NAMALWA (cell line): ENCODE measurements at regions not wholly inside any gene's neighbourhood (a gene's known extent, or its start where the extent isn't known, plus 50 kb on each side); places are given as distances from the start of the nearest gene placed in this dataset.
"Not testable (repeated sequence)": the region's sequence is repeated elsewhere in the genome, so short reads cannot be mapped to it uniquely, and the experiment has no call there.

Source experiments
- DNase-seq: peaks from one replicate; pipeline ENCODE4 v3.0.0-alpha.2; 2015; ENCODE audit warnings: low spot score

GRCh38 chr6:9307786-9308185 lies 872.4 kb upstream of the SLC35B3 start:
- no peak for DNase-seq

DNA sequence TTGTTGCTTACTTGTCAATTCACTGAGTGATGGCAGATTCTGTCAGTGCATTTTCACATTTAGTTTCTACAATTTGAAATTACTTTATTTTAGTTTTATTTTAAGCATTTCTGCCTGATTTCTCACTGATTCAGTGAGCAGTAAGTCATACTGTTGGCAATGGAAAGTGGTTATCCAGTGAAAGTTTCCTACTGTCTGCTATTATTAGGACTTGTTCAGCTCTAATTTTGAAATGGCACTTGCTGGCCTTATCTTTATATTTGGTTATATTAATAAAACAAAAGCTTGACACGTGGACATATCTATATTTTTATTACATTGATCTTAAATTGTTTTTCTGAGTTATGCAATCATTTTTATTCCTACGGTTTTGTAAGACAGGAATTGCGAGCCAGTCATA lies 871.8 kb upstream of the SLC35B3 start:
- no peak for DNase-seq

GRCh38 chr6:9295644-9296043 lies 860.3 kb upstream of the SLC35B3 start:
- DNase-seq = no peak

DNA sequence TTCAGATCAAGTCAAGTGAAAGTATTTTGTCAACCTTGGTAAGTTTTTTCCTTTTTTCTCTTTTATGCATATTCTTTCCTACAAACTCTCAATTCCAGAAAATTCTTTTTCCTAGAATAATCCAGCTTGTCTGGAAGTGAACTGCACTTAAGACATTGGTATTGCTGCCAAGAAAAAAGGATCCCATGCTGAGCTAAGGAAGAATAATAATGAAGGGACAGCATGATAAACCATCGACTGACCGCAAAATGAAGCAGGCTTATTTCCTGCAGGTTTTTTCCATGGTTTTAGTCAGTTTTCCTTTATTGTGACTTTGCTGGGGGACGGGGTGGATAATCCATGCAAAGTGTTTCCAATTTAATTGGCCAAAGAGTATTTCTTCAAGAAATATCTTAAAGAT lies 857.6 kb upstream of the SLC35B3 start:
- DNase-seq = no peak

- DNase-seq = not testable (repeated sequence)
Measured at GRCh38 chr6:9290342-9290741, 855.0 kb upstream of the SLC35B3 start.

DNA sequence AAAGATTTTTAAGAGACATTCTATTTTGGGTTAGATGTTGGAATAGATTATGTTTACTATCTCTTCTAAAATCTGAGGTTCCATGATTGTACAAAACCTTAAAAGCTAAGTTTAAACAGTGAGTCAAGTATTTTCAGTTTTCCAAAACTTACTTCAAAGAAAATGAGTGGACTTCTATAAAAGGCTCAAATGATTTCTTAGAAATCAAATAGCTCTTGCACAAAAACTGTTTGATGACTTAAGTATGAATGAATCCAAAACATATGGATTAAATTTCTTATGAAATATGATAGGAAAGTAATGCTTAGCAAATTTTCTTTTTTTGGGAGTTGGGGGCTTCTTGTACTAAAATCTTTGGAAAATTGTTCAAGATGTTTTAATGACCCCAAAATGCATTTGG lies 837.3 kb upstream of the SLC35B3 start:
- DNase-seq = no peak

DNA sequence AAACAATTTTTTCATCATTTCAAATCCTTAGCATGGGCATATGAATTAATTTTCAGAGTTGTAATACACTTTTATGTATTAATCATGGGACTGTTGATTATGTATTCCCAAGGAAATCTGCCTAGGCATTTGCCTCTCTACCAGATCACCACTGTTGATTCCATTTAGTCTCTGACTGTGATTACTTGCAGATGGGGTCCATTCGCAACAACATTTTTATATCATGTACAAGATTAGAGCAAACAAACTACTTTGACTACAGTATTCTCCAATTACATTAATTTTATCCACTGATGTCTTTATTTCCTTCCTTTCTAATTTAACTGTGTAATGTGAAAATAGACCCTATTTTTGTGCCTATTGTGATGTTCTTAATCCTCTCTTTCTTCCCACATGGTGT lies 831.4 kb upstream of the SLC35B3 start:
- no peak for DNase-seq

GRCh38 chr6:9257215-9257614 lies 821.9 kb upstream of the SLC35B3 start:
- DNase-seq = no peak

DNA sequence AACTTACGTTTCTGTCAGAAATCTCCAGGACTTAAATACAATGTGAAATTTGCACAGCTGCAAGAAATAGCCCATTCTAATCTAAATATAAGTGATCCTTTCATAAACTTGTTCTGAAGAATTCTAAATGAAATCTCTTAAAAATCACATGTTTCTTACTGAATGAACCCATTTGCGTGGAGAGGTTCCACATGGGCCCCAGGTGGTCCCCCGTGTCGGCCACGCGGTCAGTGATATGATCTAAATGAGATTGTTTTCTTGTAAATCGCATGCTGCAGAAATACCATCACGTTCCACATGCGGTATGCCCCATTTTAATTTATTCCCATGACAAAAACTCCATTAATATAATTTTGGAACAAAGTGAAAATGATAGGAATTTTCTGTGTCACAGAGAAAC lies 818.9 kb upstream of the SLC35B3 start:
- no peak for DNase-seq

- no peak for DNase-seq
Measured at GRCh38 chr6:9252799-9253198, 817.5 kb upstream of the SLC35B3 start.

DNA sequence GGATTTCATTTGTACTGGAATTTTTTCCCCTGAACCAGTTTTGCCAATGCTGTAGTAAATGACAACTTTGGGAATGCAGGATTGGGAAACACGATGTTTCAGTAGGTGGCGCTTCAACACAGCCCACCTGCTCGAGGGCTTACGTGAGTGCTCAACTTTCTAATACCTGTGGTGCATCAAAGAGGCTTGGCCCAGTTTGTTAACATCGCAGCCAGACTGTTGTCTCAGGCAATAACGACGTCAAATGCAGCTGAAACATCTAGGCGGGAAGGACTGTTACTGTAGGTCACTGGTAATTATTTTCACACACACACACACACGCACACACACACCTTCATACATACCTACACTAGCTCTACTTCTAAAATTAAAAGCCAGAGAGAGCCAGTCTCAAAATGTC lies 815.5 kb upstream of the SLC35B3 start:
- peak; percentile 10 for DNase-seq

DNA sequence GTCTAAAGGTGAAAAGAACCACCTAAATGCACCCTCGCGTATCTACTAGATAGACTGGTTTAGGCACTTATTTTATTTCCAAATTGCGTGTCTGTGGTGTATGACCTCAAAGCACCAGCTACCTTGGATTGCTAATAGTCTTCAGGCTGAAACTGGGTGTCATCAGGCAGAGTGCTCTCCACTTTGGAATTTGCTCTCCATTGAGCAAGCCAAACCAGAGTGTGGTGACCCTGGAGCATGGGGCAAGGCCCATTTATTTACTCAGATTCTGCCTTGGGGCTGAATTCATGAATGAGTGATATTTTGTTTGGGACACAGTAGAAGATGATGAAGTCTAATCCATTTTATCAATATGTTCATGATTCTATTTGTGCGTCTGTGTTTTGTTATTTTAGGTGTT lies 812.8 kb upstream of the SLC35B3 start:
- DNase-seq = no peak

- no peak for DNase-seq
Measured at GRCh38 chr6:9240861-9241260, 805.5 kb upstream of the SLC35B3 start.

DNA sequence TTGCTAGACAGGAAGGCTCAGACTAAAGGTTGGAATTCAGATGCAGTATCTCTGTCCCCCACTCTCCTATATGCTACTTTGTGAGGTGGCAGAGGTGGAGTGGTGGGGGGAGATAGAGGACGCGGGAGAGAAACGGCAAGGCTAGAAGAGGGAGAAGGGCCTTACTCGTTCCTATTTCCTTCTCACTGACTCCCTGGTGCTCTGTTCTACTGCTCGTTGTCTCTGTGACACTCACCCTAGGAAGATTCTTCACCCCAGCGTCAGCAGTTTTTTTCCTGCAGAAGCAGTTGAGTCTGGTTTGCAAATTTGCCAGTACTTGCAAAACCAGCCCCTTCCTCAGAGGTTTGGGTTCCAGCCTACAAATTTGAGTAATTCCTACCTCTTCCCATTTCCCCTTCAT lies 801.1 kb upstream of the SLC35B3 start:
- no peak for DNase-seq

DNA sequence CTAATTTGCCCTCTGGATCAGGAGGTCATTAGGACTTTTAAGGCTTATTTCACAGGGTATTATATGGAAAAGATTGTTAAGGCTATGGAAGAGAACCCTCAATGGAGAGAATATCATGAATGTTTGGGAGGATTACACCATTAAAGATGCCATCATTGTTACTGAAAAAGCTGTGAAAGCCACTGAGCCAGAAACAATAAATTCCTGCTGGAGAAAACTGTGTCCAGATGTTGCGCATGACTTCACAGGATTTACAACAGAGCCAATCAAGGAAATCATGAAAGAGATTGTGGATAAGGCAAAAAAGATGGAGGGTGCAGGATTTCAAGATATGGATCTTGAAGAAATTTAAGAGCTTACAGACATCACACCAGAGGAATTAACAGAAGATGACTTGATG lies 798.3 kb upstream of the SLC35B3 start:
- DNase-seq = no peak

GRCh38 chr6:9233226-9233625 lies 797.9 kb upstream of the SLC35B3 start:
- DNase-seq = no peak

DNA sequence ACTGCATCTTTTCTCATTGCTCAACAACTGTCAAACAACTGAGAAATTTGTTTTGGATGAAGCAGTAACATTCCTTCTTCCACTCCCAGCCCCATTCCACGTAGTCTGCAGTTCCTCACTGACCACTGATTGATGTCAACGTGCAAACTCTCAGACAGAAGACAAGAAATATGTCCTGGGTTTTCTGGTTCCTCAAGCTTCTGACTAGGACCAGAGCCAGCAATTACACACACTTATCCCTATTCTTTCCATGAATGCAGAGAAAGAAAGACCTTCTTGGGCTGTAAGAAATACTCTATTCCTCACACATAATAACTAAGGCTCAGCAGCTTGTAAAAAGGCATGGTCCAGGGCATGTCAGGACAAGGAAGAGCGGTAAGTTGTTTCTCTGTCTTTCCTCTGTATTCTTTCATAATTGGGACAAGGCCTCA lies 790.1 kb upstream of the SLC35B3 start:
- DNase-seq = no peak

DNA sequence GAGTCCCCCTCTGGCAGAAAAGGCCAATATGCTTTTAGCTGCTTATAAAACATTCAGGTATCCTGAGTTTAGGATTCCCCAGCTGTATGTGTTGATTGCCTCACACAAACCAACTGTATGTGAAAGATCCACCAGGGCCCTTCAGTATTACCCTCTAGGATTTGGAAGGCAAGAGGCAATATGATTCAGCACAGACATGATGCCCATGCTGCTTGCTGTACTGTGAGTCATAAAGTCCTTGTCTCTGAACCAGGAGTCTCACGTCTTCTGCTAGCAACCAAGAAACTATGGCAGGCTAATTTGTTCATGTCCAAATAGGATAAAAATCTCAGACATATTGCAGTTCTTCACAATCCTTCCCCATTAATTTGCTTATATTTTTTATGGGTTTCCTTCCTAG lies 789.2 kb upstream of the SLC35B3 start:
- DNase-seq = no peak

DNA sequence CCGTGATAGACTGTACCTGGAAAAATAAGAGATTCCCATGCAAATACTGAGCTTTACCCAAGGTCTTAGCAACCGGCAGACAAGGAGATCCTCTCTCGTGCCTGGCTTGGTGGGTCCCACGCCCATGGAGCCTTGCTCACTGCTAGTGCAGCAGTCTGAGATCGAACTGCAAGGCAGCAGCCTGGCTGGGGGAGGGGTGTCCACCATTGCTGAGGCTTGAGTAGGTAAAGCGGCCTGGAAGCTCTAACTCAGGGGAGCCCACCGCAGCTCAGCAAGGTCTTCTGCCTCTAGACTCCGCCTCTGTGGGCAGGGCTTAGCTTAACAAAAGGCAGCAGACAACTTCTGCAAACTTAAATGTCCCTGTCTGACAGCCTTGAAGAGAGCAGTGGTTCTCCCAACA lies 778.4 kb upstream of the SLC35B3 start:
- not testable (repeated sequence) for DNase-seq

DNA sequence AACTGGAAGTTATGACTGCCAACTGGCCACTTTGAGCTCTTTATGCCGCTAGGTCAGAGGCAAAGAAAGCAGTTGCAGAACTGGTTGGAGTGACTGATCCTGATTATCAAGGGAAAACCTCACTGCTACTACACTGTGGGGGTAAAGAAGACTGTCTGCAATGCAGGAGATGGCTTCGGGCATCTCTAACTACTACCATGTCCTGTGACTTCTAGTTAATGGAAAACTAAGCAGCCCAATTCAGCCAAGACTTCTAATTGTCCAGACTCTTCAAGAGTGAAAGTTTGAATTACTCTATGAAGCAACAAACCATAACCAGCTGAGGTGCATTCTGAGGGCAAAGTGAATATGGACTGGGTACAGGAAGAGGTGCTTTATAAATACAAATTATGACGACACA lies 773.6 kb upstream of the SLC35B3 start:
- no peak for DNase-seq

DNA sequence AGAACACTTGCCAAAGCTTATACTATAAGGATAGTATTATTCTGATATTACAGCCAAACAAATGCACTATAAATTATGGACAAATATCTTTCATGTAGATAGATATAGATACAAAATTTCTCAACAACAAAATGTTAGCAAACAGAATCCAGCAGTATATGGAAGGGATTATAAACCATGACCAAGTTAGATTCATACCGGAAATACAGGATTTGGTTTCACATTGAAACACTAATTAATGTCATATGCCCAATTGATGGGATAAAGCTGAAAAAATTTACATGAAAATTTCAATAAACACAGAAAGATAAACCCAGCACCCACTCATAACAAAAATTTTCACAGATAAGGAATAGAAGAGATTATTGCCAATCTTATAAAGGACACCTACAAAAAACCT lies 770.3 kb upstream of the SLC35B3 start:
- DNase-seq = no peak

DNA sequence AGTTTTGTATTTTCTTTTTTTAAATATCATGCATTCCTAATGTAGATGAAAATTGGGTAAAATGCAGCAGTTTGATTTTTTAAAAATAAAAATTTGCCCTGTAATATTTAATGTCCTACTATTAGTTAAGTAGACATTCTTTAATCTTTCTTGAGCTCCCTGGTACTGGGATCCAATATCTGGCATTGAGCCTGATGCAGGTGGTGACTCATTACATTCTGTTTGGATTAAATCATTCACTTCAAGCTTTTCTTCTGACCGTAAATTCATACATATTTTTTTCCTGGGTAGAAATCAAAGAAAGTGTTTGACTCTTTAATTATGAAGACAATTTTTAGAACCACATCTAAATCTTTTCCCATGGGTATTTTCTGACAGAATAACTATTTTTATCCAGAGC lies 768.8 kb upstream of the SLC35B3 start:
- no peak for DNase-seq

GRCh38 chr6:9200712-9201111 lies 765.4 kb upstream of the SLC35B3 start:
- DNase-seq = no peak

DNA sequence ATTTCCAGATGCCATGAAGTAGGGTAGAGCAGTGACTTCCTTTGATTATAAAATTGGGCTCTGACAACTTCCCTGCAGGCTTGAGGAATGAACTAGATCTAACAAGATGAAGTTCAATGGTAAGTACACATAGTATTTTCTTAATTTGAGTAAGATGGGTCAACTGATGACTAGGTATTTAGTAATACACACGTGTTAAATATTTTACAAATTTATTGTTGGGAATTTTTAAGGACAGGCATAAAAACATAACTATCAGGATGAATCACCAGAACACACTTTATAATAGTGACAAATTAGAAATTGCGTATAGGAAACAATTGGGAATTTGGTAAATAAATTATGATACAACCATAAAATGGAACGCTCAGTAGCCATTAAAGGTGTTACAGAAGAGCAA lies 762.4 kb upstream of the SLC35B3 start:
- DNase-seq = no peak

- no peak for DNase-seq
Measured at GRCh38 chr6:9195322-9195721, 760.0 kb upstream of the SLC35B3 start.
